ENCODE measurements at regions not wholly inside any gene's neighbourhood (a gene's known extent, or its start where the extent isn't known, plus 50 kb on each side); places are given as distances from the start of the nearest gene placed in this dataset.

GRCh38 chr7:67493366-67493765 is 496.7 kb downstream of the TYW1 start:
- TF ChIP-seq CTCF (IDR thresholded peaks at IDR 0.05) (no peak), EP300 (IDR thresholded peaks at IDR 0.05) (no peak), POLR2AphosphoS5 (IDR thresholded peaks at IDR 0.05) (no peak), POLR2A (IDR thresholded peaks at IDR 0.05) (no peak)

Measured in gastroesophageal sphincter (tissue), 3 donors.